ENCODE measurements at regions not wholly inside any gene's neighbourhood (a gene's known extent, or its start where the extent isn't known, plus 50 kb on each side); places are given as distances from the start of the nearest gene placed in this dataset.

DNA sequence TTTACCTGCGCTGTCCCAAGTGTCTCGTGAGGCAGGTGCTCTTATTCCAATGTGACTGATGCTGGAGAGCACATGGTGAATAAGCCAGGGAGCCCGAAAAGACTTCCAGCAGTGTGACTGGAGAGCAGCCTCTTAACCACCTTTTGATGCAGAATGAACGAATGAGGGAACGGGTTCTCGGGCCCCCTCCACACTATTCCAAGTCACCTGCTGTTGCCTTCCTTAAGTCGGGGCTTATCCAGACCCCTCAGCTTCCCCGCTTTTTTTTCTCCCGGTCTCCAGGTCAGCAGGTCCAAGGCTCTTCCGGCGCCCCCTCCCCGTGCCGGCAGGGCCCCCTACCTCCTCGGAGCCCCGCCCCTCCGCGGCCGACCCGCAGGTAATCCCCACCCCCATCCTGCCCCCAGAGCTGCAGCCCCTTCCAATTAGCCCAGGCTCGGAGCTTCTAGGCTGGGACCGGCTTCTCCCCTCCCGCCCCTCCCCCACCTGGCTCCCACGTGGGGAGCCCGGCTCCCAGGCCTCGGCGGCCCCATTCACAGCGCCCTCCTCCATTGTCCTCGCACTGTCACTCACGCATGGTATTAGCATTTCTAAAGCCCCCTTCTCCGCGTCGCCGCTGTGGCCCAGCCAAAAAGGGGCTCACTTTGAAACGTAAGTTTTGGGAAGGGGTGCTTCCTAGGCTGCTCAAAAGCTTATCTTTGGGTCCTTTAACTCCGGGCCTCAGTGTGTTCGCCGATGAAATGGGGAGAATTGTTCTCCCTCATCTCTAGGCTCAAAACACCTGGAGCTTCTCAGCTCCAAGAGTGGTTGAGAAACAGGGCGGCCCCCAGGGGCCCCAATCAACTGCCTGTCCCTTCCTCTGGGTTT, 56.2 kb upstream of the PJA1 start:
- DNase-seq = no peak

DNA sequence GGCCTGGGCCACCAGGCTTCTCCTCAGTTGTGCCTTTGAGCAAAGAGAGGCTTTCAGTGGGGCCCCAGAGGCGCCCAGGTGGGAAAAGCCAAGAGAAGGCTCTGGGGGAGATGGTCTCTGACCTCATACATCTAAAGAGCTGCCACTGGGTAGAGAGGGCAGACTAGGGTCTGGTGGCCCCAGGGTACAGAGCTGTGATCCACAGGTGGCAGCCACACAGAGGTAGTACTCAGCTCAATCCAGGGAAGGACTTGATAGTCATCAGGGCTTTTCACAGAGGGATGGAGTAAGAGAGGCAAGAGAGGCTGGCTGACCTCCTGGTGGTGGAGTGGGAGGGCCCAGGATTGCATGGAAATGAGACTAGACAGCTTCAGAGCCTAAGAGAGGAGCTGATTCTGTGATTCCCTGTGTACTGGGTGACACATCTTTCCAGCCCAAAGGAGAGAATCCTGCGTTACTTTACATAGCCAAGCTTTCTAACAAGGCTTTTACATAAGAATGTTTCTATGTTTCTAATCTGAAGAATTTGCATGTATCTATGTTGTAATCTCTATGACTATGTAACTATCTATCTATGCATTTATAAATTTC, 53.2 kb upstream of the PJA1 start:
- no peak for DNase-seq

DNA sequence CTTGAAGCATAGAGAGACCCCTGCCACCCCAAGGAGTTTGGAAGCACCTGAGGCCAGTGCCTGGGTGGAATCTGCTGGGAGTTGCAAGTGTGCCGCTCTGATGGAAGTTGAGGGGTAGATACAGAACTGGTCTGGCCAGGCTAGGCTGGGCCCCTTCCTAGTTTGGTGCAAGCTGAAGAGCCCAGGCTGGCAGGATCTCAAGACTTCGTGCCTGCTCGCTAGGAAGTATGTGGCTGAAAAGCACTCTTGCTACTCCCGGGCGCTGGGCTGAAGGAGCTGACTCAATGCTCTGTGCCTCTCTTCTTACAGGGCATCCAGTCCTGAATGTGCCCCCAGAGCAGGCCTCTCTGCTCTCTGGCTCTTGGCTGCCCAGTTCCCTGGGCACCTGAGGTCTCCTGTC, 51.7 kb upstream of the PJA1 start:
- no peak for DNase-seq

DNA sequence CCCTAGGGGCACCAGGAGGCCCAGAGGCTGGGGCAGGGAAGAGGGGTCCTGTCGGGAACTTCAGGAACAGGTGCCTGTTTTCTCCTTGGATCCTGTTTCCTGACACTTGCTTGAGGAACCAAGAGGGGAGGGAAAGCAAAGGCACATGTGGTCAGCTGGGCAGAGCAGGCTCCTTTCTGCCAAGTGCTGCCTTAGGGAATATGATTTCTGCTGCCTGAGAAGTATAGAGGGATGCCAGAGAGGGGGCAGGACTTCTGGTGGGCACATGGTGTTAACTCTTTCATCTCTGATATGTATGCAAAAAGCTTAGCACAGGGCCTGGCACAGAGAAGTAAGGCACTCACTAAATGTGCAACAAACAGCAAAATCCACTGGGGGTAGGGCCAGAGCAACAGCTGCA, 51.2 kb upstream of the PJA1 start:
- no peak for DNase-seq

DNA sequence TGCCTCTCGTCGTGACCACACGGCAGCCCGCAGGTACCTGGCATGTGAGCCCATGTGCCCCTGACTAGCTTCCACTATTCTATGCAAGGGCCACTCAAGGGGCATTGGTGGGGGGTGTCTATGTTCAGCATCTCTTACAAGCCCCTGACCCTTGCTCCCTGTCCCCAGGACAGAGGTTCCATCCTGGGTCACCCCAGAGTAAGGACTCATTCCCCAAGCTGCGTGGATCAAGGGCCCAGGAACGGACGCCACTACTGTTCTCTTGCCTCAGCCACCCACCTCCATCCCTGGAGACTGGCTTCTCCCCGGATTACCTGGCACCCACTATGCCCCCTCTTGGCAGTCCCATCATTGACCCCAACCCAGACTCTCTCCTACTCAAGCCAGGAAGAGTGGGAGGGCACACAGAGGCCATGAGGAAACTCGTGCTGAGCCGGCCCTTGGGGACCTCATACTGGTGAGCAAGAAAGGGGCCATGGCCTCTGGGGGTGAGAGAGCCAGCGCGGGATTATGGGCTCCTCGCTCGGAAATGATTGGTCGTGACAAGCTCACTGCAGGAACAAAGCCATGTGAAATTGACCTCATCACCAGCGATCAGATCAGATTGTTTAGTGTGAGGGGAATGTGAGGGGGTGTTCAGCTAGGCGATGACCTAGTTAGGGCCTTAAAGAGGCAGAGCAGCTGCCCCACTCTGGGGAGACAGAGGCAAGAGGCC, 50.1 kb upstream of the PJA1 start:
- no peak for DNase-seq
